B cell (primary cell): ENCODE measurements at regions not wholly inside any gene's neighbourhood (a gene's known extent, or its start where the extent isn't known, plus 50 kb on each side); places are given as distances from the start of the nearest gene placed in this dataset.

Experiments
- CTCF ChIP-seq: fragments of 200-600 bp; IDR thresholded peaks from one replicate; pipeline ENCODE4 v1.8.0; 2022; ENCODE audit warnings: antibody characterized with exemption, mild to moderate bottlenecking
- EZH2 ChIP-seq: IDR thresholded peaks from 2 replicates; pipeline ENCODE4 v1.6.1; 2012; ENCODE audit warnings: borderline replicate concordance, low read depth, mild to moderate bottlenecking, moderate library complexity, low read length; ENCODE audit not compliant: insufficient read depth, poor library complexity, severe bottlenecking

GRCh38 chr2:64881037-64881492 lies 108.1 kb upstream of the SLC1A4 start:
- TF ChIP-seq CTCF, result no peak
- no peak for TF ChIP-seq EZH2
